Glomerular visceral epithelial cell (primary cell): ENCODE measurements at regions not wholly inside any gene's neighbourhood (a gene's known extent, or its start where the extent isn't known, plus 50 kb on each side); places are given as distances from the start of the nearest gene placed in this dataset.
"Not testable (repeated sequence)": the region's sequence is repeated elsewhere in the genome, so short reads cannot be mapped to it uniquely, and the experiment has no call there.

ENCODE experiments used
- DNase-seq: peaks from one replicate; pipeline ENCODE4 v3.0.0-alpha.2; 2016; ENCODE audit errors: extremely low spot score

DNA sequence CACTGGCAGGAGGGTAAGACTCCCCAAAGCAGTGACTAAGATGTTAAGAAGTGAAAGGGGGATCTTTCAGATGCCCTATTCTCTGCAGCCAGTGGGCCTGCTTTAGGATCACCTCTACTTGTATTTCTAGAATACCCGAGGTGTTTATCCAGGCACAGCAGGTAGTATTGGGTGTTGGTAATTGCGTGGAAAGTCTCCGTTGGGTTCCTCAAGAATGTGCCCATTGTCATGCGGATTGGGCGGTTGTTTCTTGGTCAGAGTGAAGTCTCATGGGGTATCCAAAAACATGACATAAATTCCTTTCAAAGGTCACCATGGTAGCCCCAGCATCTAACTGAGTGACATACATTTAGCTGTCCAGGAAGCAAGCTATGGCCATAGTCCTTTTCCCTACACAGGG, 308.8 kb downstream of the RPIA start:
- no peak for DNase-seq

GRCh38 chr2:89004238-89004637, 312.8 kb downstream of the RPIA start:
- not testable (repeated sequence) for DNase-seq

DNA sequence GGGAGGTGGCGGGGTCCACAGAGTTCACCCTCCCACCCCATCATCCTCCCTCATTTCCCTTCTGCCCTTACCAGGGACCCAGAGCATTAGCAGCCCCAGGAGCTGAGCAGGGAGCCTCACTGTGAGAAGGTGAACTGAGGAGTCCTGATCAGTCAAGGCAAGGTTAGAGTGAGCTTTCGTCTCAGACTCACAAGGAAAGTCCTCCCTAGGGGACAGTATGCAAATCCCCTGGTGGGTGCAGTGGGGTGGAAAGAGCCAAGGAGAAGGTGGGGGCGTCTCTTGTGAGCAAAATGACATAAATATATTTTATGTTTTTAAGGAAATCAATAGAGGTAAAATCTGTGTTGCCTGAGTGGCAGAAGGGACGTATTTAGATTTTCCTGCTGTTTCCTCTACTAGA, 329.1 kb downstream of the RPIA start:
- not testable (repeated sequence) for DNase-seq

DNA sequence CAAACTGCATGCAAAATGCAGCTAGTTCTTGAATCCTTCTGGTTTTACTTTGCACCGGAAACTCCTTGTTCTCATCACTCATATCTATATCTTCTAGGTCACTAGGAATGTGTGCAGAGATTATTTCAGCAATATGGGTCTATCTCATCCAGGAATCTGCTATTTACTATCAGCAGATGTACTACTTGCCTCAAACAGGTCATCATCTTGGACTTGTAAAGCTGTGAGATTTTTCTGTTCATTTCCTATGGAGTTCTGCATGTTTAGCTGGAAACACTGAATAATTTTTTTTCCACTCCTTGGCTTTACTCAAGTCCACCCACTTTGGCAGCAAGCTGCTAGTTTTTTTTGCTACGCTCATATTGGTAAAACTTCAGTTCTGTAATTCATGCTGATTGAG, 334.8 kb downstream of the RPIA start:
- not testable (repeated sequence) for DNase-seq

DNA sequence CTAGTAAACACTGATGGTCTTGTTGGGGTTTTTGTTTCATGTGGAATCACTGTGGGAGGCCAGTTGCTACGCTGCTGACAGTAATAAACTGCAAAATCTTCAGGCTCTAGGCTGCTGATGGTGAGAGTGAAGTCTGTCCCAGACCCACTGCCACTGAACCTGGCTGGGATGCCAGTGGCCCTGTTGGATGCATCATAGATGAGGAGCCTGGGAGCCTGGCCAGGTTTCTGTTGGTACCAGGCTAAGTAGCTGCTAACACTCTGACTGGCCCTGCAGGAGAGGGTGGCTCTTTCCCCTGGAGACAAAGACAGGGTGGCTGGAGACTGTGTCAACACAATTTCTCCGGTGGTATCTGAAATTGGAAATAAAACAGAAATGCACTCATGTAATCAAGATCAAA, 335.6 kb downstream of the RPIA start:
- not testable (repeated sequence) for DNase-seq

DNA sequence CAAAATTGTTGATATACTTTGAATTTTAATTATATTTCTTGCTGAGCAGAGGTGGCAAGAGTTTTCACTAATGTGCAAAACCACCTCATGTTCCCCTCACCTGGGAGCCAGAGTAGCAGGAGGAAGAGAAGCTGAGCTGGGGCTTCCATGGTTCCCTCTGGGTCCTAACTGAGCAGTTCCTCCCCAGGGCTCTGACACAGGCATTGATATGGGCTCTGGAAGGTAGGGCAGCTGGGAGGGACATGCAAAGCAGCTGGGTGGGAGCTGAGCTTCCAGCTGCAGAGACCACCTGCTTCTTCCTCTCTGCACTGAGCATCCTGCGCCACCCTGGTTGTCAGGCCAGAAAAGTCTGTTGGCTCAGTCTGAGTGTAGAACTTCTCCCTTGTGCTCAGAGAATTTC, 336.1 kb downstream of the RPIA start:
- not testable (repeated sequence) for DNase-seq

DNA sequence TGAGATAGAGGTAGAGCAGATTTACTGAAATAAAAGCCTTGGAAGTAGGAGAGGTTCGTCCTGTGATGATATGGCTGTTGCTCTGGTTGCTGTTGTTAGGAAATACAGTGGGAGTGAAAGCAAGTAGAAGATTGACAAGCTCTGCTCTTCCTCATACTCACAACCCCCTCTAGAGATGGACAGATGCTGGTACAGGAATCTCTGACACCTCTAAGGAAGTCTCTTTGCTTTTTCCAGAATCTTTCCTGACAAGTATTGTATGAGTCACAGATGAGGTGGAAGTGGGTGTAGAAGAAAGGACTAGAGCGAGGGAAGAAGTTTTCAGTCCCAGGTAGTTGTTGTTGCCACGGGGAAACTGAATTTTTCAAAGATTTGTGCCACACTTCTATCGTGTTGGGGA, 337.8 kb downstream of the RPIA start:
- not testable (repeated sequence) for DNase-seq

- DNase-seq: peak; percentile 11
These were observed 356.9 kb downstream of the RPIA start for GRCh38 chr2:89048138-89049066.

DNA sequence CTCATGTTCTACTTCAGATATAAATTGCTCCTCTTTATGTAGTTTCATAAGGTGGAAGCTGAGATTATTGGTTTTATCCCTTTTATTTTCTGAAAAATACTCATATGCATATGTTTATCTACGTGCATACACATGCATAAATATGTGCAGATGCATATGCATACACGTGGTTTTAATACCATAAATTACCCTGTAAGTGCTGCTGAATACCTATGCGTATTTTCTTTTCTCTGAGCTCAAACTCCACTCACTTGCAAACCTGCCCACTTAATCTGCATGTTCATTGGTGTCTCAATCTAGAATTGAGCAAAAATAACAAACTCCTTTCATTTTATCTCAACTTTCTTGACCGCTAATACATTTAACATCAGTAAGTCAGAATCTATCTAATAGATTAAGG, 367.1 kb downstream of the RPIA start:
- DNase-seq: not testable (repeated sequence)

GRCh38 chr2:89061174-89061573, 369.7 kb downstream of the RPIA start:
- not testable (repeated sequence) for DNase-seq

- not testable (repeated sequence) for DNase-seq
These were observed 385.3 kb downstream of the RPIA start for GRCh38 chr2:89076771-89077170.

- not testable (repeated sequence) for DNase-seq
These were observed 401.4 kb downstream of the RPIA start for GRCh38 chr2:89092911-89093310.

GRCh38 chr2:89095060-89095459, 403.6 kb downstream of the RPIA start:
- not testable (repeated sequence) for DNase-seq

- not testable (repeated sequence) for DNase-seq
These were observed 411.1 kb downstream of the RPIA start for GRCh38 chr2:89102587-89102986.

GRCh38 chr2:89106369-89107019, 415.0 kb downstream of the RPIA start:
- not testable (repeated sequence) for DNase-seq

DNA sequence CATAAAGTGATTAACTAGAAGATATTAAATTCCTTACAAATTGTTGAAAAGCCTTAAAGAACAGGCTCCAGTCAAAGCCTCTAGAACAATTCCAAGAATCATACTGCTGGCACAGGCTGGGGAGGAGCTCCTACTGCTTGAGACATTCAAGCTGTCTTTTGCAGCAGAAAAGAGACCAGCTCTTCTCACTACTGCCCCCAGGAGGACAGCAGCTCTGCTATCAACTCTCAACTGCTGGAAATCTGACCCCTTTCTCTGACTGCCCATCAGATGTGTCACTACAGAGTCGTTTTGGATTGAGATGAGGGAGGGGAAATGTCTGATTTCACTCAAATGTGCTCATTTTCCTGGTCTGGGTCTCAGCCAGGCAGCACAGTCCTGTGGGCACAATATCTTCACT, 421.0 kb downstream of the RPIA start:
- not testable (repeated sequence) for DNase-seq

- DNase-seq: not testable (repeated sequence)
These were observed 421.8 kb downstream of the RPIA start for GRCh38 chr2:89113286-89113685.

GRCh38 chr2:89129440-89129839, 438.0 kb downstream of the RPIA start:
- DNase-seq: not testable (repeated sequence)

GRCh38 chr2:89130665-89131308, 439.3 kb downstream of the RPIA start:
- not testable (repeated sequence) for DNase-seq

- DNase-seq: not testable (repeated sequence)
These were observed 451.5 kb downstream of the RPIA start for GRCh38 chr2:89142959-89143358.

GRCh38 chr2:89145342-89145741, 453.9 kb downstream of the RPIA start:
- not testable (repeated sequence) for DNase-seq

GRCh38 chr2:89148256-89148655, 456.8 kb downstream of the RPIA start:
- DNase-seq: not testable (repeated sequence)
